ENCODE measurements at regions not wholly inside any gene's neighbourhood (a gene's known extent, or its start where the extent isn't known, plus 50 kb on each side); places are given as distances from the start of the nearest gene placed in this dataset.

DNA sequence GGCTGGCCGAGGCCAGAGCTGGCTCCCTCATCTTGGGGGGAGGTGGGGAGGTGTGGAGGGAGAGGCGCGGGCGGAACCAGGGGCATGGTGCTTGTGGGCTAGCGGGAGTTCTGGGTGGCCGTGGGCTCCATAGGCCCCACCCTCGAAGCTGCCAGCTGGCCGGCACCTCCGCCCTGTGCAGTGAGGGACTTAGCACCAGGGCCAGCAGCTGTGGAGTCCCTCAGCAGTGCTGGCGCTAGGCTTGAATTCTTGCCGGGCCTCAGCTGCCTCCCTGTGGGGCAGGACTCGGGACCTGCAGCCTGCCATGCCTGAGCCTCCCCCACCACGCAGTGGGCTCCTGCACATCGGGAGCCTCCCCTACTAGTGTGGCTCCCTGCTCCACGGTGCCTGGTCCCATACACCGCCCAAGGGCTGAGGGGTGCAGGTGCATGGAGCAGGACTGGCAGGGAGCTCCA, 603.3 kb downstream of the PCDH18 start:
- ChIA-PET POLR2A (no interaction called here), CTCF (no interaction called here)
- H3K4me1 Mint-ChIP-seq, result no peaks in the 10 kb centered on the region
- no peak overlapping the region for H3K27ac Mint-ChIP-seq
- H3K27me3 Mint-ChIP-seq, result no peaks in the 10 kb centered on the region
- H3K9me3 Mint-ChIP-seq, result peaks cover 12% of the 10 kb centered on the region
- DNase-seq, result no peak
- H3K4me3 Mint-ChIP-seq, result no peak overlapping the region
- no peaks in the 10 kb centered on the region for H3K36me3 Mint-ChIP-seq (ENCODE audit: low read depth)

DNA sequence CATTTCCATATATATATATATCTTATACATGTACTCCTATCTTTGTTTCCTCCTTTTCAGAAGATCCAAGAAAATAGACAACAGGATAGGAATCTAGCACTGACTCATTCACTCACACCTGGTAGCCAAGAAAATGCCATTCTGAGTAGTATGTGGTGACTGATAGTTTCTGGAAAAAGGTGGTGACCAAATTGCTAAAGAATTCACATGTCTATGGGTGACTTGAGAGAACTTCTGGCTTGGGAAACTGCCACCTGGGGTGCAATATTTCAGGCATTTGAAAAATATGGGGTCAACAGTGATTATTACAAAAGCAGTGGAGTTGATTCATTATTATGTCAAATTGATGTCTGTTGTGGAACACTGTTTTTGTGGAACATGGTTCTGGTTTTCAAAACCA, 605.1 kb downstream of the PCDH18 start:
- no peak for DNase-seq
- Mint-ChIP-seq H3K9me3 (peaks cover 12% of the 10 kb centered on the region), H3K27me3 (no peaks in the 10 kb centered on the region), H3K4me1 (no peaks in the 10 kb centered on the region), H3K4me3 (no peak overlapping the region), H3K27ac (no peak overlapping the region), H3K36me3 (ENCODE audit: low read depth) (no peaks in the 10 kb centered on the region)
- ChIA-PET POLR2A (no interaction called here), CTCF (no interaction called here)

DNA sequence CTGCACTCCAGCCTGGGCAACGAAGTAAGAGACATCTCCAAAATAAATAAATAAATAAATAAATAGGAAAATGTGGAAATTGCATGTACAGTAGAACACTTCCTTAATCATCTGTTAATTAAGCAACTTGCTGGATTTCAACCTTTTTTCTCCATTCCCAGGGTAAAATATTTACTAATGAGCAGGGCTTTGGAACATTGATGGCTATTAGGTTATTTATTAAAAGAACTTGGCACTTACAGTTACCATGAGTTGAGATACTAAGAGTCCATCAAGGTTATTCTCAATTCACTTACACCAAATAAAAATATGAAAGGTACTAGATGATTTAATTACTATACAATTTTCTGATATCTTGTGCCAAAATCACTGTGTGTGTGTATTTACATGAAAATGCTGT, 607.1 kb downstream of the PCDH18 start:
- no peak overlapping the region for H3K4me3 Mint-ChIP-seq
- ChIA-PET POLR2A (no interaction called here), CTCF (no interaction called here)
- H3K27ac Mint-ChIP-seq, result no peak overlapping the region
- no peaks in the 10 kb centered on the region for H3K4me1 Mint-ChIP-seq
- DNase-seq, result no peak
- no peaks in the 10 kb centered on the region for H3K27me3 Mint-ChIP-seq
- peaks cover 12% of the 10 kb centered on the region for H3K9me3 Mint-ChIP-seq
- H3K36me3 Mint-ChIP-seq (ENCODE audit: low read depth), result no peaks in the 10 kb centered on the region

DNA sequence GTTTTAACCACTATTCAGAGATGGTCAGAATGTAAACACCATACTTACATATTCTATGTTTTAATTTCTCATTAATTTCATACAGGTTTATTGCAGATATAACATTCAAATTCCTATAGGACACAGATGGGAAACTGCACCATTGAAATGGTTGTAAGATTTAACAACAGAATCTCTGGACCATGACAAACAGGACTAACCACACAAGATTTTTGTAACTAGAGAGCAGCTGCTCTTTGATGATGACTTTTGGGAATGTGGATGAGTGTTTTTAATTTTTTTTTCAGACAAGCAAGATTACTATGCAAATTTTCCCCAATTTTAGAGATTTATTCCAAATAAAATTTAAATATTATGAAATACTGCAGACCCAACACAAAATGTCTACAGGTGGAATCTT, 610.2 kb downstream of the PCDH18 start:
- Mint-ChIP-seq H3K4me1 (no peaks in the 10 kb centered on the region), H3K36me3 (ENCODE audit: low read depth) (no peaks in the 10 kb centered on the region), H3K27ac (no peak overlapping the region), H3K4me3 (no peak overlapping the region), H3K9me3 (peaks cover 4% of the 10 kb centered on the region), H3K27me3 (no peaks in the 10 kb centered on the region)
- POLR2A ChIA-PET, result no interaction called here
- DNase-seq, result no peak
- CTCF ChIA-PET, result no interaction called here

DNA sequence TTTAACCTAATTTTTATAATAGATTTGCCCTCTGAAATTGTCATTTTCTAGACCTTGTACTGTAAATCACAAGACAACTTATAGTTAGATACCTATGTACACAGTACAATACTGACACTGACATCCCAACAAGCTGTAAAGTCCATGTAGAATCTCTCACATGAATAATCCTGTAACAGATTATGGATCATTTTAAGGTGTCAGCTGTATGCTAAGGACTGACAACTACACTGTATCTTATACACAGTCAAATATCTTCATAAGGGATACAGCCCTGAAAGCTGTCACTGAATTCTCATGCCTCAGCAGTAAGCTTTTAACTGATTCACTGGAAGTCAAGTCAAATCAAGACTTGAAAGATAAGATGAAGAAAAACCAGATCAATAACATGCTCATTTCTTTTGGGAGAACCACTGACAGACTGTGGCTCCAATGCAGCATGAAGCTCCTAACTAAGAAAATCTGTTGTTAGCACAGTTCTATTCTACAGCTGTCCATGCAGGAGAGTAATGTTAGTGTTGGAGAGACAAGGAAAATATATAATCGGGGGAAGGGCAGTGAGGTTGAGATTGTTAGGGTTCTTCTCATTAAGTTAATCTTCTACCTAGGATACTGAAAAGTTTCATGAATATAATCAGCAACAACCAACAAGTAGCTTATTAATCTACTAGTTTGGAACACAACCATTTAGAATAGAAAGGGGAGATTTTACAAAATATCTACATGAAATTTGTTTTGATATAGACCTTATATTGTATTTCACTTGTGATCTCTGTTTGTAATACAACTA, 612.0 kb downstream of the PCDH18 start:
- no peak for DNase-seq
- POLR2A ChIA-PET, result no interaction called here

DNA sequence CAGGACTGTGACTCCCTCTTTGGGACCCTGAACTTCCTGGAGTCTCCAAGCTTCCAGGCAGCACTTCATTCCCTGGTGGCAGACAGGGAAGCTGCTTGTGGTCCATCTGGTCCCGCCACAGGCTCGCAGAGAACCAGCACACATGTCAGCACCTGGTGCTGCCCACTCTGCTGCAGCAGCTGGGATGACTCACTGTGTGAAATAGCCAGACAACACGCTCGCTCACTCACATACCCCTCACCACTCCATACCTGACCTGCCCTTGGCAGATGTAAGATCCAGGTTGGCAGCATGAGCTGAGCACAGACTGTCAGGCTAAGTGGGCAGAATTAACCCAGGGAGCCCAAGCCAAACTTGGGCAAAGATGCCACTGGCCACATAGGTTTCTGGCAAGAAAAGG, 613.5 kb downstream of the PCDH18 start:
- ChIA-PET CTCF (no interaction called here), POLR2A (no interaction called here)
- Mint-ChIP-seq H3K27me3 (no peaks in the 10 kb centered on the region), H3K4me3 (no peak overlapping the region), H3K4me1 (no peaks in the 10 kb centered on the region), H3K36me3 (ENCODE audit: low read depth) (no peaks in the 10 kb centered on the region), H3K9me3 (peaks cover 2% of the 10 kb centered on the region), H3K27ac (no peak overlapping the region)
- DNase-seq, result no peak

More for the DNA sequence above, 612.0 kb downstream of the PCDH18 start:
- Mint-ChIP-seq H3K36me3 (ENCODE audit: low read depth) (no peaks in the 10 kb centered on the region), H3K9me3 (peaks cover 2% of the 10 kb centered on the region), H3K27ac (no peak overlapping the region), H3K4me3 (no peak overlapping the region), H3K4me1 (no peaks in the 10 kb centered on the region), H3K27me3 (no peaks in the 10 kb centered on the region)
- CTCF ChIA-PET, result no interaction called here

DNA sequence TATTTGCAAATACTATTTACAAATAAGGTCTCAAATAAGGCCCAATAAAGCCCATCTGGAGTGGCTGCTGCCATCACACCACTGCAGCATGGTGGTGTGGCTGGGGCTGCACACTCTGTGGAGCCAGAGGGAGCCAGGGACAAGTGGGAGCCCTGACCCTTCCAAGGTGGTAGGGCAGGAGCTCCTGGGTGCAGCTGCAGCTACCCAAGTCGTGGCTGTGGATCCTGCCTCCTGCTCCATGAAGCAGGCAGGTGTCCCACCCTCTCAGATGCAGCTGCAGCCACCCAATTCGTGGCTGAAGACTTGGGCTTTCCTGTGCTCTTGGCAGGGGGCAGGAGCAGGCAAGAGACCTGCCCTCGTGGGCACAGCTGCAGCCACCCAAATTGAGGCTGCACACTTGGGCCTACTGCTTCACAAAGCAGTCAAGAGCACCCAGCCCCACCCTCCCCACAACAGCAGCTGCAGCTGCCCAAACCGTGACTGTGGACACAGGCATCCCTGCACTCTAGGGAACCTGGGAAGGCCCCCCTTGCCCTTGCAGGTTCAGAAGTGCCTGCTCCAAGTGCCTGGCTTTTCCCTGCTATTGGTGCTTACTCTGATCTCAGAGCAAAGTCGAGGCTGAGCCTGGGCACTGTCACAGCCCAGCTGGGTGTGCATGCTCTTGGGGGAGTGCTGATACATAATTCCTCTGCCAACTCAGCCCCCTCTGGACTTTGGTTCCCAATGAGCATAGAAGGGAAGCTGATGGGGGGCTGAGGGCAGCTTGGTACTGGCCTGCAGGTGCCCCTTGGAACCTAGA, 614.8 kb downstream of the PCDH18 start:
- no peak for DNase-seq
- Mint-ChIP-seq H3K27me3 (no peaks in the 10 kb centered on the region), H3K27ac (no peak overlapping the region), H3K4me1 (no peaks in the 10 kb centered on the region), H3K36me3 (ENCODE audit: low read depth) (no peaks in the 10 kb centered on the region), H3K9me3 (peaks cover 2% of the 10 kb centered on the region), H3K4me3 (no peak overlapping the region)
- ChIA-PET CTCF (no interaction called here), POLR2A (no interaction called here)

DNA sequence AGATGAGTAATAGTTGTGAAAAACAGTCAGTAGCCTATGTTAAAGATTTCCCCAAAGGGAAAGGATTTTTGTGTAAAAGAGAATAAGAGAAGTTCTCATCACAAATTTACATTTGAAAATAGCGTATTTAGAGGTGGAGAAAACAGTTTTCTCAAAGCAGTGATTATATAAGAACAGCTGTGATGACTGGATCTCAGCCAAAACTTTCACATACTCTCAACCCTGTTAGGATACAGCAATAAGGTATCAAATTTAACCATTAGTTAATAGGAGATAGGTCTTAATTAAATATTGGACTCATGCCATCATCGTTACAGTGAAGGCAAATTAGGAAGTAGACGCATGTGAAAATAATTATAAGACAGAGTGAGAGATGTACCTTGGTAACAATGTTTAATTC, 622.7 kb downstream of the PCDH18 start:
- Mint-ChIP-seq H3K4me3 (no peak overlapping the region), H3K27me3 (no peaks in the 10 kb centered on the region), H3K9me3 (no peaks in the 10 kb centered on the region), H3K27ac (no peak overlapping the region), H3K4me1 (no peaks in the 10 kb centered on the region), H3K36me3 (ENCODE audit: low read depth) (no peaks in the 10 kb centered on the region)
- CTCF ChIA-PET, result no interaction called here
- POLR2A ChIA-PET, result no interaction called here
- no peak for DNase-seq

DNA sequence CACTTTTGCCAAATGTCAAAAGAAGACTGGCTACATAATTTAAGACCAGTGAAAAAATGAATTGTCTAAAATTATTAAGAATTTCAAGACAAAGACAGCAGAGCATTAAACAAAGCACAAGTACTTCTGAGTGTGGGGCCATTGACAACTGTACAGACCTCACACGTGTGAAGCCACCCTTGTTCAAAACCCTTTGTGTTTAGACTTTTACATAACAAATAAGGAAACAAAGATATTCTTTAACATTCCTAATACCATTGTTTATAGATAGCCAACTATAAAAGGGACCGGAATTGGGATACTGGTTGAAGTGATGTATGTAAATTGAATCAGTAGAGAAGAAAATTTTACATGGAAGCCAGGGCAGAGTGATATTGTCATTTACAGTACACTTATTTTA, 624.2 kb downstream of the PCDH18 start:
- ChIA-PET POLR2A (no interaction called here), CTCF (no interaction called here)
- Mint-ChIP-seq H3K27ac (no peak overlapping the region), H3K27me3 (no peaks in the 10 kb centered on the region), H3K4me3 (no peak overlapping the region), H3K9me3 (no peaks in the 10 kb centered on the region), H3K4me1 (no peaks in the 10 kb centered on the region), H3K36me3 (ENCODE audit: low read depth) (no peaks in the 10 kb centered on the region)
- DNase-seq, result no peak

DNA sequence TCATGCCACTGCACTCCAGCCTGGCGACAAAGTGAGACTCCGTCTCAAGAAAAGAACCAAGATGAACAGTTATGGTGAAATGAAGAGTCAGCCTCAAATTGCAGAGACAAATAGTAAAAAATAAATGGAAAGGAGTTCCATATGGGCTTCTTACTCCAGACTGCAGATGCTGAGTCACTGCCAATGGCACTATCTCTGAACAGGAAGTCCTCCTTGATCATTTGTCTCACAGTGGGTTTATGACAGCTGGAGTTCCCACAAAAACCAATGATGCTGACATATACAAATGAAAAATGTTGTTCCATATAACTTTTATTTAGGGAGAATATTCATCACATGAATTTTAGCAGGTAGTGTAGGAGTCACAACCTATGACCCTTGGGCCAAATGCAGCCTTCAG, 631.6 kb downstream of the PCDH18 start:
- no peaks in the 10 kb centered on the region for H3K4me1 Mint-ChIP-seq
- H3K9me3 Mint-ChIP-seq, result no peaks in the 10 kb centered on the region
- no peak overlapping the region for H3K27ac Mint-ChIP-seq
- ChIA-PET CTCF (no interaction called here), POLR2A (no interaction called here)
- DNase-seq, result no peak
- no peaks in the 10 kb centered on the region for H3K27me3 Mint-ChIP-seq
- H3K4me3 Mint-ChIP-seq, result no peak overlapping the region
- no peaks in the 10 kb centered on the region for H3K36me3 Mint-ChIP-seq (ENCODE audit: low read depth)

DNA sequence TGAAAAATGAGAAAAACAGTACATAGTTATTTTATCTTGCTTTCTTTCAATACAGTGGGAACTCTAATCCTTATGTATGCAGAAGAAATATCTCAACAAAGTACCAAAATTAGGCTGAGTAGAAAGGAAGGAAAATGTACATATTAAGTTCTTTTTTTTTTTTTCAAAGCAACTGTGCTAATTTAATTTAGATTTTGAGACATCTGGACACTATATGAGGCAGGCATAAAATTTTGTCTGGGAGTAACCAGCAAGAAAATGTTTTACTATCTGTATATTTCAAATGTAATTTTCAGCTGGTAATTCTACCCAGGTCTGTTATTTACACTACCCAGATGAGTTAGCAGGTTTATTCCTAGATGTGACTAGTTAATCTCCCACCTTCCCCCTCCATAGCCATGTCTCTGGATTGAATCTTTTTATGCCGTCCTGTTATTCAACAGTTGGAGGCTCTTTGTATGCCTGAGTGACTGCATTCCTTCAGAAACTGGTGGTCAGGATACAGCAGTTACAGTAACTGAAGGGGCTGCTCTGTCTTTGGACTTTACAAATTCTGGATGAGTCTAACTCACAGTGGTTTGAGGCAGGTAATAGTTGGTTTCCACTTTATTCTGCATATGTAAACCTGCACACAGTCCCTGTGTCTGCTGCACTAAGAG, 633.6 kb downstream of the PCDH18 start:
- Mint-ChIP-seq H3K9me3 (no peaks in the 10 kb centered on the region), H3K27me3 (no peaks in the 10 kb centered on the region), H3K27ac (no peak overlapping the region), H3K36me3 (ENCODE audit: low read depth) (no peaks in the 10 kb centered on the region), H3K4me1 (no peaks in the 10 kb centered on the region), H3K4me3 (no peak overlapping the region)
- ChIA-PET POLR2A (no interaction called here), CTCF (no interaction called here)
- DNase-seq, result no peak

DNA sequence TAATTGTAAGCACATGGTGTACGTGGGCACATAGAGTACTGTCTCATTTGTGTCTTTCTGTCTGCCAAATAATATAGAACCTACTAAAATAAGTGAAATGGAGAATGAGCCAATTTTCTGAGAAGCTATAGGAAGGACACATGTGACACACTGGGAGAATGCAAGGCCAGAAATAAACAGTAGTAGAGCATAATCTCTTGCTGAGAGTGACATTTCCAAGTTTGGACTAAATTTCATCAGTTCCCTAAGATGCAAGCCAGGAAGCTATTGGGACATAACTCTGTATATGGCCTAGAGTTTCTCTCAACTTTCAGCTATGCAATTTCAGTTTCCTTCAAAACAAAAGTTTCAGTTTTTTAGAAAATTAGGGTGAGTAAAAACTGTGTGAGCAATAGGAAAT, 638.7 kb downstream of the PCDH18 start:
- no peak overlapping the region for H3K27ac Mint-ChIP-seq
- no peak for DNase-seq
- POLR2A ChIA-PET, result no interaction called here
- no peaks in the 10 kb centered on the region for H3K27me3 Mint-ChIP-seq
- H3K4me1 Mint-ChIP-seq, result no peaks in the 10 kb centered on the region
- no peaks in the 10 kb centered on the region for H3K9me3 Mint-ChIP-seq
- no peaks in the 10 kb centered on the region for H3K36me3 Mint-ChIP-seq (ENCODE audit: low read depth)
- CTCF ChIA-PET, result interaction anchor here (0.7 kb wide), 1 partner anchor 48 kb away, joined by 5 read pairs; no protein-coding TSS in a partner anchor
- no peak overlapping the region for H3K4me3 Mint-ChIP-seq

DNA sequence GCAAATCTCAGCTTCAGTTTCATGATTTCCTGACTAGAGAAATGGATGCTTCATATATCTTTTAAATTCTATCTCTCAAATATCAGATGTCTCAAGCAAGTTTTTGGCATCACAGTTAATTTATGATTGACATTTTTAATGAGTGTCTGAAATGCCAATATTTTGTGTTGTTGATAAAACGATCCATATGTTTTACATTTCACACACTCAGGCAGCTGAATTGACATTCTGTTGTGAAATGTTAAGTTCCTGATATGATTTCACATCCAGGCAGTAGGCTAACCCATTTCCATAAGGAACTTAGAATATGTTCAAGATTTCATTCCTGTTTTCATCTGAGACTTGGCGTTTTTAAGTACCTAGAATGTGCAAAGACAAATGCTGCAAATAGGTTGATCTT, 650.6 kb downstream of the PCDH18 start:
- CTCF ChIA-PET, result no interaction called here
- no peak for DNase-seq
- H3K27me3 Mint-ChIP-seq, result no peaks in the 10 kb centered on the region
- no peak overlapping the region for H3K27ac Mint-ChIP-seq
- H3K4me1 Mint-ChIP-seq, result no peaks in the 10 kb centered on the region
- POLR2A ChIA-PET, result no interaction called here
- H3K36me3 Mint-ChIP-seq (ENCODE audit: low read depth), result no peaks in the 10 kb centered on the region
- no peak overlapping the region for H3K4me3 Mint-ChIP-seq
- no peaks in the 10 kb centered on the region for H3K9me3 Mint-ChIP-seq

DNA sequence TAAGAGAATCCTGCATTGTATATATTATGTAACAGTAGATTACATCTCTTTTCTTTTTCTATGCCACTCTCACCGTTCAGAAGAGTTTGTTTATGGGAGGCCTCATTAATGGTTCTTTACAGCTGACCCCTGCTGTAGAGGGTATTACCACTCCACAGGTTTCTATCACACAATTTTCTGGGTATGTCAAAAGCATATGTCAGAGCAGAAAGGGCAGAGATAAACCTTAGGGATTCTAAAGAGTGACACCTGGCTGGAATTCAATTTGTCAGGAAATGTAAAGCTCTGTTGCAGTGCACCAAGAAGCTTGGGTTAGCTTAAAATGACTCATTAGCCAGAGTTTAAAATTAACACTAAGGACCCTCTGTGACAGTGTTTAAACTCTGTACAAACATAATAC, 658.7 kb downstream of the PCDH18 start:
- H3K27ac Mint-ChIP-seq, result no peak overlapping the region
- H3K4me1 Mint-ChIP-seq, result no peaks in the 10 kb centered on the region
- ChIA-PET POLR2A (no interaction called here), CTCF (no interaction called here)
- H3K4me3 Mint-ChIP-seq, result no peak overlapping the region
- no peaks in the 10 kb centered on the region for H3K27me3 Mint-ChIP-seq
- DNase-seq, result no peak
- H3K9me3 Mint-ChIP-seq, result no peaks in the 10 kb centered on the region
- no peaks in the 10 kb centered on the region for H3K36me3 Mint-ChIP-seq (ENCODE audit: low read depth)
